NCI-H187 treated with DMSO at 0.1 percent for 48 hours (cell line): ENCODE measurements at regions not wholly inside any gene's neighbourhood (a gene's known extent, or its start where the extent isn't known, plus 50 kb on each side); places are given as distances from the start of the nearest gene placed in this dataset.
"Not testable (repeated sequence)": the region's sequence is repeated elsewhere in the genome, so short reads cannot be mapped to it uniquely, and the experiment has no call there.

Experiments
- DNase-seq: peaks from one replicate; lab custom pipeline; 2025; lab: John Stamatoyannopoulos, UW

GRCh38 chr6:106745824-106746582 is 116.6 kb downstream of the QRSL1 start:
- no peak for DNase-seq

GRCh38 chr6:106745197-106745770 is 115.9 kb downstream of the QRSL1 start:
- DNase-seq = no peak

DNA sequence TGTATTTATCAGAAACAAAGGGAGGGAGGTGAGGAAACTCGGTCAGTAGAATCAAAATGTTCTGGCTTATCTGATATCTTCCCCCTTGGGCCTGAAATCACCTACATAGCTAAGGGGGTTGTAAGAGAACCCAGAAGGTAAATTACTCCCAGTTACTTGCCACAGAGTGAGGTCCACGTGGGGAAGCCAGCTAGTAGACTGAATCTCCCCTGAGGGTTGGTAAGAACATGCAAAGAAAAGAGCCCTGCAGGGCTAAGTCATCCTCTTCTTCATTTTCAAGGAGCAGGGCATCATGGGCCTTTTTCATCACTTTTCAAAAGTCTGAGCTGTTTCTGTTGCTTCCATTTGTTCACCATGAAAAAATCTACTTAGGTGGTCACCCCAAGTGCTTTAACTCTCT is 115.4 kb downstream of the QRSL1 start:
- DNase-seq = no peak

GRCh38 chr6:106744029-106744428 is 114.7 kb downstream of the QRSL1 start:
- DNase-seq = not testable (repeated sequence)

DNA sequence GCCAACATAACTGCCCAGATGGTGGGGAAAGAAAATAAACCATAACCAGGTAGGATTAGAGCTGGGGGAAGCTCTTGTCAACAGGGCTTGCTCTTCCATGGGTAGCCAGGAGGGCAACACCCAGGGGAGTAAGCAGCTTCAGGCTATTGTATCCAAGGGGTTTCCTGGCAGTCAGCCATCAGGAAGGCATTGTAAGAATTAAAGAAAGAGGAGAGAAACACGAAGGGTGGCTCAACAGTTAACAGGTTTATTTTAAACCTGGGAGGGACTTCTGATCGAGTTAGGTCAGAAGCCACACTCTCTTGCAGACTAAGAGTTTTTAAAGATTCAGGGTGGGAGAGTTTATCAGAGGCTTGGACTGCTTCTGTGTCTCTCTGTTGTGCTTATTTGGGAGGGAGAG is 114.2 kb downstream of the QRSL1 start:
- DNase-seq = no peak

GRCh38 chr6:106740287-106740686 is 110.9 kb downstream of the QRSL1 start:
- DNase-seq = no peak

DNA sequence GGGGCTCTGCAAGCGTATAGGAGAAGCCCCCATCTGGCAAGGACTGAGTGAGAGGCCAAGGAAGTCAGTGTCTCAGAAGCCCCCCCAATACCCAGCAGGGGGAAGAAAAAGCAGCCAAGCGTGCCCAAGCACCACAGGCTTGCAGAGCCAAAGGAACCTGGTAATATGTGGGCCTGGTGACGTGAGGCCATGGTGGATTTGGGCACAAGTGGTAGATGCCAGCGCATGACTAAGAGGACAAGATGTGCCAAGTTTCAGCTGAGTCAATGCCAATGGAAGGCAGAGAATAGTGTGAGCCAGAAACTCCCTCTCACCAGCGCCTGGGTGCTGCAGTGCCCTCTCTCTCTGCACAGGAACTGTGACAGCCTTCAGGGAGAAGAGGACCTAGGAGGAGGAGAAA is 110.0 kb downstream of the QRSL1 start:
- DNase-seq = no peak

- no peak for DNase-seq
Measured at GRCh38 chr6:106736502-106736901, 107.1 kb downstream of the QRSL1 start.

DNA sequence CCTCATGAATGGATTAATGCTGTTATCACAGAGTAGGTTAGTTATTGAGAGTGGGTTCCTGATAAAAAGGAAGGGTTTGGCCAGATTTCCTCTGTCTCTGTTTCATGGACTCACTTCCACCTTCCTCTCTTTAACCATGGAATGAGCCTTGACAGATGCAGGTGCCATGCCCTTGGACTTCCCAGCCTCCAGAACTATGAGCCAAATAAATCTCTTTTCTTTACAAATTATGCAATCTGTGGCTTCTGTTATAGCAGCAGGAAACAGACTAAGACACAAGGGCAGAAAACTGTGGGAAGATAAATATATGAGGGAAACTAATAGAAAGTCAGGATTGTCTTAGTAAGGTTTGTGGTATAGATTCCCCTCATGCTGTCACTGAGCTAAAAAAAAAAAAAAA is 106.5 kb downstream of the QRSL1 start:
- DNase-seq = no peak

GRCh38 chr6:106735136-106735633 is 105.8 kb downstream of the QRSL1 start:
- DNase-seq = no peak

- DNase-seq = no peak
Measured at GRCh38 chr6:106733386-106733785, 104.0 kb downstream of the QRSL1 start.

DNA sequence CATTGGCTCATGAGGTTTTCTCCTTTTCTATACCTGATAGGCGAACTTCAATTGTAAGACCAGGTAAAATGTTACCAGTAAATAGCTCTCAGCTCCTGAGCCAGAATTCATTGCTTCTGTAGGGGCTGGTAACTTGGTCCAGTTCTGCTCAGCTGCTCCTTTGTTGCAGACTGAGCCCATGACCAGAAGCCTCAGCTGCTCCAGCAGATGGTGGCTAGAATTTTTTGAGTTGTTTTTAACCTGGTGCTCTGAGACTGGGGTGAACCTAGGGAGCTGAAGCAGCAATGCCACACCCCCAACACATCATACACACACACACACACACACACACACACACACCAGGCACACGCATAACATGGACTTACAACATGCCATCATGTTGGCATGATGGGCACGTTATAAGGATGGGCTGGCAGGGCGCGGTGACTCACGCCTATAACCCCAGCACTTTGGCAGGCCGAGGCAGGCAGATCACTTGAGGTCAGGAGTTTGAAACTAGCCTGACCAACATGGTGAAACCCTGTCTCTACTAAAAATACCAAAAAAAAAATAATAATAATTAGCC is 103.1 kb downstream of the QRSL1 start:
- DNase-seq = no peak

GRCh38 chr6:106731843-106732160 is 102.4 kb downstream of the QRSL1 start:
- no peak for DNase-seq

DNA sequence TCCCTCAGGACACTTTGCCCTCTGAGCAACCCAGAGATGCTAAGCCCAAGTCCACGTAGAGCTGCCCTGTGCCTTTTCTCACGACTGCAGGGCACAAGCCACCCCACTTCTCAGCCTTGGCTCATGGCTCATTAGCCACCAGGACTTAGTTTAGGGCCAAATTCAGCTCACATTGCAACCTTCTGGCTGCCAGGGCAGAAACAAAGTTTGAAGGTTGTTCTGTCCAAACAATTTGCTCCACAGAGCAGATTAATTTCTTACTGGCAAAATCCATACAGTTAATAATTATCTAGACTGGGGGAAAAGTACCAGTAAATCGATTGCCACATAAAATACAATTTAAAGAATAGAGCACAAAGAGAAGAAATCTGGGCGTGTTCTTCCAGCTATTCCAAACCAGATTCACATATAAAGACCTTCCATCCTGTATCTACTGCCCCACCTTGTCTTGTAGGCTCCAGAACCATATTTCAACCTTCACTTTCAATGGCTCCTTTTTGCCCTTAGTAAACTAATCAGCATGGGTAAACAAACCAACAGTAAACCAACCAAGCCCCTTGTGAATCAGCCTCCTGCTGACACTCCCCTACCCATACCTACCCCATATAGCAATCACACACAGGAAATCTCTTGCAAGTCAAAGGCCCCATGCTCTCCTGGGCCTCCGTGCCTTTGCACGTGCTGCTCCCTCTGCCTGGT is 101.9 kb downstream of the QRSL1 start:
- no peak for DNase-seq

DNA sequence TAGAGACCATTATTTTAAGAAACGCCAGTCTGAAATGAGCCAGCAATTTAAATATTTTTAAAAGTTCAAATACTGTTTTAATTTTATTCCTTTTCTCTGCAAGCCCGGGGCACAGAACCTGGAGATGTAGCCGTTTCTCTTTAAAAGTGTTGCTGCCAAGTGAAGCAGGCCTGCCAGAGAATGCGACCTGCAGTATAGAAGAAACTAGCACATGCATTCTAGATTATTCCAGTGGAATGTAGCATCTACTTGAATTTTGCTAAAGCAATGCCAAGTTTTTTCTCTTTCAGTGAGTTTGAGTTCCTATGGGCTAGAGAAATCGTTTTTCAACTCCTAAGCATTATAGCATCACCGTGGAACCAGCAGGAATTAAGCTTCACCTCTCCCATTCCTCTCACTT is 101.3 kb downstream of the QRSL1 start:
- DNase-seq = no peak

- DNase-seq = no peak
Measured at GRCh38 chr6:106730264-106730663, 100.9 kb downstream of the QRSL1 start.

- no peak for DNase-seq
Measured at GRCh38 chr6:106729841-106730240, 100.5 kb downstream of the QRSL1 start.

GRCh38 chr6:106728296-106728870 is 99.0 kb downstream of the QRSL1 start:
- DNase-seq = no peak

DNA sequence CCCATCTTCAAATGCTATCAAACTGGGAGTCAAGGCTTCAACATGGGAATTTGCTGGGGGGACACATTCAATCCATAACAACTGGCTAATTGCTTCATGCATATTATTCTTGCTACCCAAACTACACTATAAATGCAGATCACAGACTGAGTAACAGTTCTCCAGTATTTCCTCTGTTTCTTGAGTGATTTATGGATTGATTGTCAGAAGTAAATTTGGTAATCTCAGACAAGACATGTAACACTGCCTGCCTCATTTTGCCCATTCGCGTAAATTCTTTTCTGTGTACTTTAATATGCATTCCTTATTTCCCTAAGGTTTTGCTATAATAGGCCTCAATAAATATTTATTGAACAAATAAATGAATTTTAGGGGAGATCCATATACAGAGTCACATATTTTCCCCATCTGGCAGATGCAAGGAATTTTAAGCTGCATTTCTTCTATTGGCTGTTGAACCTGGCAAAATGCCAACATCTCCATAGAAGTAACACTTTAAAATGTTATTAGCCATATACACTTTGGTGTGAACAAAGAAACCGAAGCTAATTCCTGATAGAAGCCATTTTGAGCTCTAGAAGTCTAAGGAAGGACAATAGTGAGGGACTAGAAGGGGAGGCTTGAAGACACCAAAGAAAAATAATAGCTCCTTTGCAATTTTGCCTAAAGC is 98.2 kb downstream of the QRSL1 start:
- DNase-seq = no peak

GRCh38 chr6:106724848-106725247 is 95.5 kb downstream of the QRSL1 start:
- DNase-seq = no peak

DNA sequence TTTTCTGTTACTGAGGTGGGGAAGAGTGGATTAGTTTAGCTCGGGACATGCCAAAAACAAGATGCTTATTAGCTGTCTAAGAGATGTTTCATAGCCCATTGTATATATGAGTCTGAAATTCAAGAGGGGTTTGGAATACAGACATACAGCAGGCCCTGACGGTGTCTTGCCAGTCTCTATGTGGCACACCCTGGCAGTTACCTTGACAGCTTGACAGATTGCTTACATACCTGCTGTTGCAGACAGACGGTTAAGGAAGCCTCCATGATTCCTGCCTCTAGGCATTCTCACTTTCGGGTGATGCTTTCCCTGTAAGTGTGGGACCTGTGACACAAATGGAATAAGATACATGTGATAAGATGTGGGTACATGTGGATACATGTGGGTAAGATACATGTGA is 95.0 kb downstream of the QRSL1 start:
- DNase-seq = no peak

DNA sequence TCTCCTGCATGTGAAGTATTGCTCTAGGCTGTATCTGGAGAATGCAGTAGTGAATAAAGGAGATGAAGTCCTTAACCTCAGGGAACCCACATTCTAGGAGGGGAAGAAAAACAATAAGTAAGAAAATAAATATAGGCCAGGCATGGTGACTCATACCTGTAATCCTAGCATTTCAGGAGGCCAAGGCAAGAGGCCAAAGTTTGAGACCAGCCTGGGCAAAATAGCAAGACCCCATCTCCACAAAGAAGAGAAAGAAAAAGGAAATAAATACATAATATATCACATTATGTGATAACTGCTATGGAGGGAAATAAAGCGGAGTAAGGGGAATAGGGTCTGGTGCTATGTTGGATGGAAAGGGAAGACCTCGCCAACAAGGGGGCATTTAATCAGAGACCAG is 94.0 kb downstream of the QRSL1 start:
- DNase-seq = not testable (repeated sequence)
